Activated T-cell treated with anti-CD3 and anti-CD28 coated beads for 1 hour (primary cell): ENCODE measurements at regions not wholly inside any gene's neighbourhood (a gene's known extent, or its start where the extent isn't known, plus 50 kb on each side); places are given as distances from the start of the nearest gene placed in this dataset.

Experiments used
- DNase-seq: peaks from one replicate; pipeline ENCODE4 v3.0.0-alpha.2; 2020; ENCODE audit warnings: low read depth

- no peak for DNase-seq
Observed at GRCh38 chr4:151935411-151935810, 174.6 kb upstream of the GATB start.

GRCh38 chr4:151934766-151935165 is 174.0 kb upstream of the GATB start:
- no peak for DNase-seq

- DNase-seq: no peak
Observed at GRCh38 chr4:151933122-151933827, 172.5 kb upstream of the GATB start.

- no peak for DNase-seq
Observed at GRCh38 chr4:151931563-151931962, 170.8 kb upstream of the GATB start.

- DNase-seq: no peak
Observed at GRCh38 chr4:151930372-151930771, 169.6 kb upstream of the GATB start.

GRCh38 chr4:151928112-151928511 is 167.3 kb upstream of the GATB start:
- DNase-seq: no peak

- DNase-seq: no peak
Observed at GRCh38 chr4:151922811-151923210, 162.0 kb upstream of the GATB start.

- DNase-seq: no peak
Observed at GRCh38 chr4:151922306-151922705, 161.5 kb upstream of the GATB start.

- DNase-seq: no peak
Observed at GRCh38 chr4:151921811-151922210, 161.0 kb upstream of the GATB start.

- DNase-seq: no peak
Observed at GRCh38 chr4:151921386-151921785, 160.6 kb upstream of the GATB start.

GRCh38 chr4:151917145-151917734 is 156.4 kb upstream of the GATB start:
- DNase-seq: no peak

GRCh38 chr4:151912632-151913031 is 151.8 kb upstream of the GATB start:
- DNase-seq: no peak

GRCh38 chr4:151911970-151912369 is 151.2 kb upstream of the GATB start:
- DNase-seq: no peak

GRCh38 chr4:151908734-151909497 is 148.1 kb upstream of the GATB start:
- no peak for DNase-seq

GRCh38 chr4:151908201-151908600 is 147.4 kb upstream of the GATB start:
- no peak for DNase-seq

GRCh38 chr4:151906438-151906837 is 145.6 kb upstream of the GATB start:
- DNase-seq: no peak

- DNase-seq: no peak
Observed at GRCh38 chr4:151905197-151905596, 144.4 kb upstream of the GATB start.

- DNase-seq: no peak
Observed at GRCh38 chr4:151901631-151902030, 140.8 kb upstream of the GATB start.

- DNase-seq: no peak
Observed at GRCh38 chr4:151896880-151897279, 136.1 kb upstream of the GATB start.

GRCh38 chr4:151895671-151896070 is 134.9 kb upstream of the GATB start:
- DNase-seq: no peak

- no peak for DNase-seq
Observed at GRCh38 chr4:151894246-151894645, 133.4 kb upstream of the GATB start.

- no peak for DNase-seq
Observed at GRCh38 chr4:151888367-151888866, 127.6 kb upstream of the GATB start.

GRCh38 chr4:151887816-151888180 is 127.0 kb upstream of the GATB start:
- DNase-seq: no peak
